Vagina (tissue), 2 donors: ENCODE measurements at regions not wholly inside any gene's neighbourhood (a gene's known extent, or its start where the extent isn't known, plus 50 kb on each side); places are given as distances from the start of the nearest gene placed in this dataset.
"Not testable (repeated sequence)": the region's sequence is repeated elsewhere in the genome, so short reads cannot be mapped to it uniquely, and the experiment has no call there.

Source experiments
- DNase-seq, 2 donors: peaks; one replicate each; pipeline ENCODE4 v3.0.0-alpha.2; 2017; ENCODE audit errors: extremely low spot score in 2 of 2
- H3K27ac ChIP-seq: fragments of 200-600 bp; sonication (generic); one replicate; pipeline ENCODE4 v1.5.1; 2019
- H3K27me3 ChIP-seq: fragments of 200-600 bp; sonication (generic); one replicate; pipeline ENCODE4 v1.5.1; 2019
- H3K36me3 ChIP-seq, 2 donors: fragments of 200-600 bp; sonication (generic); one replicate each; pipeline ENCODE4 v1.5.1; 2017 to 2019
- H3K4me1 ChIP-seq: fragments of 200-600 bp; sonication (generic); one replicate; pipeline ENCODE4 v1.5.1; 2019
- H3K4me3 ChIP-seq, 2 donors: fragments of 200-600 bp; sonication (generic); 1 replicate in 1 of 2; 2 replicates in 1 of 2; pipeline ENCODE4 v1.5.1; 2016 to 2019
- H3K9me3 ChIP-seq: fragments of 200-600 bp; sonication (generic); one replicate; pipeline ENCODE4 v1.5.1; 2019
- POLR2A ChIP-seq, 2 donors: fragments of 450-650 bp; IDR thresholded peaks; one replicate each; pipeline ENCODE4 v1.6.1; 2017; ENCODE audit warnings: antibody characterized with exemption in 2 of 2, mild to moderate bottlenecking in 2 of 2, moderate library complexity in 2 of 2
- POLR2AphosphoS5 ChIP-seq, 2 donors: sonication (generic); formaldehyde crosslinking; IDR thresholded peaks; one replicate each; pipeline ENCODE4 v1.9.0; 2017; ENCODE audit warnings: antibody characterized with exemption in 2 of 2, mild to moderate bottlenecking in 2 of 2, low read depth in 1 of 2; ENCODE audit not compliant: insufficient read depth in 1 of 2
- intact Hi-C: fragments of 100-400 bp; cut with DNase I; formaldehyde crosslinking; loops from one replicate; pipeline ENCODE4 v1.15.1; 2023
- TF ChIP-seq, protein P1 (sequence below), 3 experiments: fragments of 450-650 bp in 2 of 3; fragments of 200-600 bp in 1 of 3; sonication (generic) in 1 of 3; IDR thresholded peaks; one replicate each; pipeline ENCODE4 v1.5.1; 2017 to 2019; ENCODE audit warnings: antibody characterized with exemption in 3 of 3, mild to moderate bottlenecking in 2 of 3, moderate library complexity in 2 of 3

DNA sequence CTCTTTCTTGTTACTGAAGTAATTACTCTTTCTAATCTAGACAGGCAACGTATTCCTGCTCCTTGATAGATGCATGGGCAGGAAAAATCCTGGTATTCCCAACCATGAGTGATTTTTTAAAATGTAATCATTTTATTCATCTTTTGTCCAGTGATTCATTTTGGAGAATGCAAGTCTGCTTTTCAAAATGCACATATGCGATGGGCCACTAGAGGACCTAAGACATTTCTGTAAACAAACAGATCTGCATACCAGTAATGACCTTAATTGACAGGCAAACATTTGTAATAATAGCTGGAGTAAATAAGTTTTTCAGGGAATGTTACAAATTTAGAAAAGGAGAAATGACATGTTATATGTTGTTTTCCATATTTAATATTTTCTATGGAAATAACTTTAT, 1167.6 kb downstream of the JRKL start:
- no peak for DNase-seq
- intact Hi-C loops, result no loop called here
- TF ChIP-seq POLR2A (IDR thresholded peaks at IDR 0.05) (no peak), POLR2AphosphoS5 (IDR thresholded peaks at IDR 0.05; ENCODE audit: insufficient read depth in 1 of 2, low read depth in 1 of 2) (no peak)
- TF ChIP-seq, protein P1, sequence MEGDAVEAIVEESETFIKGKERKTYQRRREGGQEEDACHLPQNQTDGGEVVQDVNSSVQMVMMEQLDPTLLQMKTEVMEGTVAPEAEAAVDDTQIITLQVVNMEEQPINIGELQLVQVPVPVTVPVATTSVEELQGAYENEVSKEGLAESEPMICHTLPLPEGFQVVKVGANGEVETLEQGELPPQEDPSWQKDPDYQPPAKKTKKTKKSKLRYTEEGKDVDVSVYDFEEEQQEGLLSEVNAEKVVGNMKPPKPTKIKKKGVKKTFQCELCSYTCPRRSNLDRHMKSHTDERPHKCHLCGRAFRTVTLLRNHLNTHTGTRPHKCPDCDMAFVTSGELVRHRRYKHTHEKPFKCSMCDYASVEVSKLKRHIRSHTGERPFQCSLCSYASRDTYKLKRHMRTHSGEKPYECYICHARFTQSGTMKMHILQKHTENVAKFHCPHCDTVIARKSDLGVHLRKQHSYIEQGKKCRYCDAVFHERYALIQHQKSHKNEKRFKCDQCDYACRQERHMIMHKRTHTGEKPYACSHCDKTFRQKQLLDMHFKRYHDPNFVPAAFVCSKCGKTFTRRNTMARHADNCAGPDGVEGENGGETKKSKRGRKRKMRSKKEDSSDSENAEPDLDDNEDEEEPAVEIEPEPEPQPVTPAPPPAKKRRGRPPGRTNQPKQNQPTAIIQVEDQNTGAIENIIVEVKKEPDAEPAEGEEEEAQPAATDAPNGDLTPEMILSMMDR (IDR thresholded peaks at IDR 0.05), result no peak
- Histone ChIP-seq H3K27me3 (no peaks in the 10 kb centered on the region), H3K9me3 (no peaks in the 10 kb centered on the region), H3K27ac (no peak overlapping the region), H3K36me3 (no peaks in the 10 kb centered on the region), H3K4me1 (no peaks in the 10 kb centered on the region), H3K4me3 (no peak overlapping the region)

DNA sequence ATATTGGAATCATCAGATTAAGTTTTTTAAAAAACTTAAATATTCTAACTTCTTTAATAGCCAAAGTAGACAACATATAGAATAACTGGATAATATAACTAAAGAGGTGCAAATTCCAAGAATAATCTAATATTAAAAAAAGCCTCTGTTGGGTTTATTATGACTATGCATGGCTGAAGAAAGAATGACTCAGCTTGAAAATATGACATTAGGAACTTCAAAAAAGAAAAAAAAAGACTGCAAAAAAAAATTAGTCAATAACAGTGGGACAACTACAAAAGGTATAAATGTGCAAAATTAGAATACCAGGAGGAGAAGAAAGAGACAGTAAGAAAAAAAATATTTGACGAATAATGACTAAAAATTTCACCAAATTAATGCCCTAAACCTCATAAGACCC, 1178.0 kb downstream of the JRKL start:
- Histone ChIP-seq H3K9me3 (no peaks in the 10 kb centered on the region), H3K27ac (no peak overlapping the region), H3K36me3 (no peaks in the 10 kb centered on the region), H3K27me3 (no peaks in the 10 kb centered on the region), H3K4me1 (no peaks in the 10 kb centered on the region), H3K4me3 (no peak overlapping the region)
- TF ChIP-seq, protein P1 (IDR thresholded peaks at IDR 0.05), result no peak
- no peak for TF ChIP-seq POLR2AphosphoS5 (IDR thresholded peaks at IDR 0.05; ENCODE audit: insufficient read depth in 1 of 2, low read depth in 1 of 2)
- TF ChIP-seq POLR2A (IDR thresholded peaks at IDR 0.05), result no peak
- intact Hi-C loops, result no loop called here
- DNase-seq, result no peak

DNA sequence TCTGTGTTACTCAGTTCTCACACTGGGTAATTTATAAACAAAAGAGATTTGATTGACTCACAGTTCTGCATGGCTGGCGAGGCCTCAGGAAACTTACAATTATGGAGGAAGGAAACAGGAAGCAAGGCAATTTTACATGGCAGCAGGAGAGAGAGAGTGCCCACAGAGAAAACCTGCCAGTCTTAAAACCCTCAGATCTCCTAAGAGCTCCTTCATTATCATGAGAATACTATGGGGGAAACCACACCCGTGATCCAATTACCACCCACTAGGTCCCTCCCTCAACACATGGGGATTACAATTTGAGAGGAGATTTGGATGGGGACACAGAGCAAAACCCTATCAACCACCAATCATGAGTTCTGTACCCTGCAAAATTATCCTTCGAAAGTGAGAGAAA, 1180.8 kb downstream of the JRKL start:
- DNase-seq, result no peak
- intact Hi-C loops, result no loop called here
- TF ChIP-seq POLR2A (IDR thresholded peaks at IDR 0.05) (no peak), POLR2AphosphoS5 (IDR thresholded peaks at IDR 0.05; ENCODE audit: insufficient read depth in 1 of 2, low read depth in 1 of 2) (no peak)
- TF ChIP-seq, protein P1 (IDR thresholded peaks at IDR 0.05), result no peak
- no peak overlapping the region for H3K27ac ChIP-seq
- no peak overlapping the region for H3K4me3 ChIP-seq
- H3K4me1 ChIP-seq, result no peaks in the 10 kb centered on the region
- H3K9me3 ChIP-seq, result no peaks in the 10 kb centered on the region
- H3K27me3 ChIP-seq, result no peaks in the 10 kb centered on the region
- H3K36me3 ChIP-seq, result no peaks in the 10 kb centered on the region

DNA sequence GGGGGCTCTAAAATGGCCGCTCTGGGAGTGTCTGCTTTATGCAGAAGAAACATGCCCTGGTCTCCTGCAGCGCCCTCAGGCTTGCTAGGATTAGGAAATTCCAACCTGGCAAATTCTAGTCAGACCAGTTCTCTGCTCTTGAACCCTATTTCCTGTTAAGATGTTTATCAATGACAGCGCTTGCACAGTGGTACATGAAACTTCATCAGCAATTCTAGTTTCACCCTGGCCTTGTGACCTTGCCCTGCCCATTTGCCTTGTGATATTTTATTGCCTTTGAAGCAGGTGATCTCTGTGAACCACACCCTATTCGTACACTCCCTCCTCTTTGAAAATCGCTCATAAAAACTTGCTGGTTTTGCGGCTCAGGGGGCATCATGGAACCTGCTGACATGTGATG, 1184.0 kb downstream of the JRKL start:
- intact Hi-C loops, DNase-seq, H3K27ac ChIP-seq, H3K36me3 ChIP-seq, H3K4me3 ChIP-seq, H3K9me3 ChIP-seq, H3K4me1 ChIP-seq, H3K27me3 ChIP-seq: not testable (repeated sequence)

DNA sequence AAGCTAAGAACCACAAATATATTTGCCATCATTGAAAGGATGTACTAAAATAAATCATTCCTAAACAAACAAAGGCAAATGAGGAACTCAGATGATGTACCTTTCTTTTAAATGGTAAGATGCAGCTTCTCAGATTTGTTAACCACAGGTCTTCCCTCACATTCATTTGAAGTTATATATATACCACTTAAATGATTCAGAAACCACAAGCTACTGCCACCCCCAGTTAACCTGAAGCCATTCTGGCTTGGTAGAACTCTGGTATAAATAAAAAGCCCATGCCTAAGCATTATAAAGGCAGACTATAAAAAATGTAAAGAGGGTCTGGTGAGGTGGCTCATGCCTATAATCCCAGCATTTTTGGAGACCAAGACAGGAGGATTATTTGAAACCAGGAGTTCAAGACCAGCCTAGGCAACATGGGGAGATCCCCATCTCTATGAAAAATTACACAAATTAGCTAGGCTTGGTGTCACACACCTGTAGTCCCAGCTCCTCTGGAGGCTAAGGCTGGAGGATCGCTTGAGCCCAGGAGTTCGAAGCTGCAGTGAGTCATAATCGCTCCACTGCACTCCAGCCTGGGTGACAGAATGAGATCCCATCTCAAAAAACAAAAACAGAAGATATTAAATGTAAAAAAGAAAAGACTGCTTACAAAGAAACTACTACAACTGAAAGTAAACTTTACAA, 1185.3 kb downstream of the JRKL start:
- Histone ChIP-seq H3K4me1 (no peaks in the 10 kb centered on the region), H3K4me3 (no peak overlapping the region), H3K27ac (no peak overlapping the region), H3K27me3 (no peaks in the 10 kb centered on the region), H3K36me3 (no peaks in the 10 kb centered on the region), H3K9me3 (no peaks in the 10 kb centered on the region)
- intact Hi-C loops, result no loop called here
- no peak for DNase-seq
- TF ChIP-seq POLR2AphosphoS5 (IDR thresholded peaks at IDR 0.05; ENCODE audit: insufficient read depth in 1 of 2, low read depth in 1 of 2), result no peak
- TF ChIP-seq POLR2A (IDR thresholded peaks at IDR 0.05), result no peak
- TF ChIP-seq, protein P1 (IDR thresholded peaks at IDR 0.05), result no peak
